Right renal pelvis (tissue), 4 donors: ENCODE measurements at regions not wholly inside any gene's neighbourhood (a gene's known extent, or its start where the extent isn't known, plus 50 kb on each side); places are given as distances from the start of the nearest gene placed in this dataset.
"Not testable (repeated sequence)": the region's sequence is repeated elsewhere in the genome, so short reads cannot be mapped to it uniquely, and the experiment has no call there.

Source experiments
- DNase-seq, 4 donors: peaks; one replicate each; pipeline ENCODE4 v3.0.0-alpha.2; 2013; ENCODE audit warnings: low read depth in 4 of 4, low spot score in 3 of 4, missing footprints in 1 of 4

GRCh38 chr18:8984131-8984721 is 118.3 kb upstream of the NDUFV2 start:
- no peak for DNase-seq

GRCh38 chr18:8987241-8987640 is 115.3 kb upstream of the NDUFV2 start:
- no peak for DNase-seq

- no peak for DNase-seq
These were observed 114.1 kb upstream of the NDUFV2 start for GRCh38 chr18:8988260-8988871.

- no peak for DNase-seq
These were observed 113.5 kb upstream of the NDUFV2 start for GRCh38 chr18:8989017-8989416.

GRCh38 chr18:8989855-8990254 is 112.6 kb upstream of the NDUFV2 start:
- DNase-seq: no peak

- DNase-seq: no peak
These were observed 112.0 kb upstream of the NDUFV2 start for GRCh38 chr18:8990276-8991031.

GRCh38 chr18:8991155-8991554 is 111.3 kb upstream of the NDUFV2 start:
- DNase-seq: no peak

GRCh38 chr18:8992500-8992899 is 110.0 kb upstream of the NDUFV2 start:
- not testable (repeated sequence) for DNase-seq

DNA sequence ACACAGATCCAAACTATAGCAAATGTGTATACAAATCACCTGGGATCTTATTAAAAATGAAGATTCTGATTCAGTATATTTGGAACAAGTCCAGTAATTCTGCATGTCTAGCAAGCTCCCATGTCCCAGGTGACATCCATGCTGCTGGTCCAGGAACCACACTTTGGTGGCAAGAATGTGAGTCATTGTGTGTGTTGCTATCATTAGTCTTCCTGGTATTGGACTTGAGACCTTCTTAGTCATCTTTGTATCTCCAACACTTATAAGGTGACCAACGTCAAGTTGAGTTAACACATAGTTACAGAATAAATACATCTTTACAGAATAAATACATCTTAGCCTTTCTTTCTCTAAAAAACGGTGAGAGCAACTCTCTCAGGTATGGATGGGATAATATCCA is 107.9 kb upstream of the NDUFV2 start:
- DNase-seq: no peak

GRCh38 chr18:8995096-8995495 is 107.4 kb upstream of the NDUFV2 start:
- no peak for DNase-seq

- no peak for DNase-seq
These were observed 105.6 kb upstream of the NDUFV2 start for GRCh38 chr18:8996771-8997432.

- DNase-seq: no peak
These were observed 104.9 kb upstream of the NDUFV2 start for GRCh38 chr18:8997634-8998033.

DNA sequence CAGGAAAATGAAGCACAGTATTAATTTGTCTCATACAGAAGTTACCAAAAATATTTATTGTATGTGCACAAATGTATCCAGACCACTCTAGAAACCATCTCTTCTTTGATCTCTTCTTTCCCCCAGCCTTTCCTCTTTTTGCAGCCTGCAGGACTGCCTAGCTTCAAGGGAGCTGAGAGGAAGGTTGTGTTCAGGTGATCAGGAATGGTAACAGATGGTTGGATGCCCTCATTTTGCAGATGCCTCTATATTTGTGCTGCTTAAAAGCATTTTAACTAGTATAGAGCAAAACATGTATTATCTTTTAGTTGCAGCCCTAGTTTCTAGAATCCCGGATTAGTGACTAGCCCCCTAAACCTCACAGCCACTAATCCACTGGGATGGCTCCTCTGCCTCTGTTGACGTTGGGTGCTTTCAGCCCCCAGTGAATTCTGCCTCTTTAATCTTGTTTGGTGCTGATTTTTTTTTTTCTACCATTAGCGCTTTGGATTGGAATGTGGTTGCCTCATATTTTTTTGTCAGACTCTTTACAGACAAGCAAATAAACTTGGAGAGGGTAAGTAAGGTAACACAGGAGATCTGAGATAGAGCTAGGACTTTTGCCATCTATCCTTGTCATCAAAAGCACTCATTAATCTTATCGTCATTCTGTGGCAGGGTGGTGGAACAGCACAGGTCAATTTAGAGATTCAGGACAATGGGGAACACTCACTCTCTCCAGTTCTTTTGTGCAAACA is 103.8 kb upstream of the NDUFV2 start:
- DNase-seq: no peak

GRCh38 chr18:8999872-9000271 is 102.6 kb upstream of the NDUFV2 start:
- DNase-seq: no peak

DNA sequence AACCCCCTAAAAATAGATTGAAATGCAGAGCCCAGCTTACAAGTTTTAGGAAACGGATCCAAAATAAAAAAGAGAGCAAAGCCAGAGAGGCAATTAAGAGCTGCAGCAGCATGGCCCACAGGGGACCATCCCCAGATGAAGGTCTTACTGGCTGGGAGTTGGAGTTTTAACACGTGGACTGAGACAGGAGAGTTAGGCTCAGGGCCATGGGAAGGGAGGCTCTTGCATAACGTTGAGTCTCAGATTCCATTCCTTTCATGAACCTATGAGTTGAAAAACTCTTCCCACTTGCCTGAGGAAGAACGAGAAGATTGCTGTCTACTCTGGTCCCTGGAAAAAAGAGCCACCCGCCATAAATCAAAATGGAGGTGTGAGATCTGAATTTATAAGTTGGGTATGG is 101.8 kb upstream of the NDUFV2 start:
- DNase-seq: no peak

DNA sequence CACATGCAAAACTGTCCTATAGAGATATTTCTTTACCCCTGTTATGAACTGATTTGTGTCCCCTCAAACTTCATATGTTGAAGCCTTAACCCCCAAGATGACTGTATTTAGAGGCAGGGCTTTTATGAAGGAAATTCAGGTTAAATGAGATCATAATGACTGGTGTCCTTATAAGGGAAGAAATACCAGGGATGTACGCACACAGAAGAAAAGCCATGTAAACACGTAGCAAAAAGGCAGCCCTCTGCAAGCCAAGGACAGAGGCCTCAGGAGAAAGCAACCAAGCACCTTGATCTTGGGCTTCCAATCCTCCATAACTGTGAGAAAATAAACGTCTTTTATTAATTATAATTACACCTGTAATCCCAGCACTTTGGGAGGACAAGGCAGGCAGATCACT is 101.3 kb upstream of the NDUFV2 start:
- no peak for DNase-seq

DNA sequence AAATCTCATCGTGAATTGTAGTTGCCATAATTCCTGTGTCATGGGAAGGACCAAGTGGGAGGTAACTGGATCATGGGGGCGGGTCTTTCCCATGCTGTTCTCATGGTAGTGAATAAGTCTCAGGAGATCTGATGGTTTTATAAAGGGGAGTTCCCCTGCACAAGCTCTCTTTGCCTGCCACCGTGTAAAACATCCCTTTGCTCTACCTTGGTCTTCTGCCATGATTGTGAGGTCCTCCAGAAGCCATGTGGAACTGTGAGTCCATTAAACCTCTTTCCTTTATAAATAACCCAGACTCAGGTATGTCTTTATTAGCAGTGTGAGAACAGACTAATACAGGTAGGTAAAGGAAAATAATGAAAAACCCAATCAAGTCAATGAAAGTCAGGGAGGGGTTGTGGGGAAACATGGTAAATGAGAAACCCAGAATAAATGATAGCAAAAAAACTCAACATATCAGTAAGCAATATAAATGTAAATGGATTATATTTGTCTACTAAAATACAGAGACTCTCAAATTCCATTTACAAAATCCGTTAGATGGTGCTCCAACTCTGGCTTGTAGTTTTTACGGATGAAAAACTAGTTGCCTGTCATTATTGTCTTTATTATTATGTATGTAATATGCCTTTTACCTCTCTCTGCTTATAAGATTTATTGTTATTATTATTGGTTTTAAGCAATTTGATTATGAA is 98.9 kb upstream of the NDUFV2 start:
- no peak for DNase-seq

GRCh38 chr18:9004308-9004707 is 98.2 kb upstream of the NDUFV2 start:
- not testable (repeated sequence) for DNase-seq

DNA sequence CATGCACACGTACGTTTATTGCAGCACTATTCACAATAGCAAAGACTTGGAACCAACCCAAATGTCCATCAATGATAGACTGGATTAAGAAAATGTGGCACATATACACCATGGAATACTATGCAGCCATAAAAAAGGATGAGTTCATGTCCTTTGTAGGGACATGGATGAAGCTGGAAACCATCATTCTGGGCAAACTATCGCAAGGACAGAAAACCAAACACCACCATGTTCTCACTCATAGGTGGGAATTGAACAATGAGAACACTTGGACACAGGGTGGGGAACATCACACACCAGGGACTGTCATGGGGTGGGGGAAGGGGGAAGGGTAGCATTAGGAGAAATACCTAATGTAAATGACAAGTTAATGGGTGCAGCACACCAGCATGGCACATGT is 94.8 kb upstream of the NDUFV2 start:
- not testable (repeated sequence) for DNase-seq

GRCh38 chr18:9008200-9008708 is 94.2 kb upstream of the NDUFV2 start:
- no peak for DNase-seq
